ACC112 (cell line): ENCODE measurements at regions not wholly inside any gene's neighbourhood (a gene's known extent, or its start where the extent isn't known, plus 50 kb on each side); places are given as distances from the start of the nearest gene placed in this dataset.

ENCODE experiments used
- H2AFZ ChIP-seq: fragments of 200-600 bp; sonication (generic); one replicate; pipeline ENCODE4 v1.6.0; 2017; ENCODE audit warnings: antibody characterized with exemption, low read length; ENCODE audit not compliant: unreplicated experiment
- H3K27ac ChIP-seq: fragments of 200-600 bp; sonication (generic); 2 replicates; pipeline ENCODE4 v1.5.1; 2014; ENCODE audit warnings: low read depth, mild to moderate bottlenecking, antibody characterized with exemption, low read length, moderate library complexity
- H3K27me3 ChIP-seq: fragments of 200-600 bp; sonication (generic); 2 replicates; pipeline ENCODE4 v1.6.1; 2014; ENCODE audit warnings: mild to moderate bottlenecking, antibody characterized with exemption, low read length, moderate library complexity, mixed read lengths; ENCODE audit not compliant: insufficient read depth
- H3K36me3 ChIP-seq: fragments of 200-600 bp; sonication (generic); 2 replicates; pipeline ENCODE4 v1.6.1; 2016; ENCODE audit warnings: mild to moderate bottlenecking, antibody characterized with exemption, low read length, moderate library complexity, mixed read lengths; ENCODE audit not compliant: insufficient read depth
- H3K4me1 ChIP-seq: fragments of 200-600 bp; sonication (generic); one replicate; pipeline ENCODE4 v1.6.1; 2016; ENCODE audit warnings: low read length, mixed read lengths; ENCODE audit not compliant: insufficient read depth, unreplicated experiment, control insufficient read depth
- H3K4me3 ChIP-seq: fragments of 200-600 bp; sonication (generic); 2 replicates; pipeline ENCODE4 v1.5.1; 2014; ENCODE audit warnings: mild to moderate bottlenecking, low read depth, low read length
- H3K79me2 ChIP-seq: fragments of 200-600 bp; sonication (generic); one replicate; pipeline ENCODE4 v1.6.0; 2016; ENCODE audit warnings: low read length; ENCODE audit not compliant: control insufficient read depth, unreplicated experiment, insufficient read depth

DNA sequence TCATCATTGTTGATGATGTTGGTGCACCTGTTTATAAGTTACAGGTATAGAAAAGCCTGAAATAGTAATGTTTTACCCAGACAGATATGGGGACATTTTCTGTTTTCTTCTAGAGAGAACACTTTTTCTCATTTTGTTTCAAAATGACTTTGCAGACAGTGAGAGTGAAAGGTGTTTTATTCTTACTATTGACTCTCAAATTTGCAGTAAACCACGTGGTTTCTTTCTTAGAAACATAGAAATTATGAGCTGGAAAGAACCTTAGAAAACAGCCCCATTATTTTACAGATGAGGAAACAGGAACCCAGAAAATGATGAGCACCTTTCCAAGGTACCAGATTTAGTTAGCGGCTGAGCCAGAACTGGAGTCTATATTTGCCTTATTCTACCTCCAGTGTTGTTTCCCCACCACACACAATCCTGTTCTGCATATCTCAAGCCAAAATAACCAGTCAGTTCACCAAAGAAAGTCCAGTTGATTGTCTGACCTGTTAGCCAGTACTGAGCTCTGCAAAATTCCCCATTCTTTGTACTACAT is 138.9 kb upstream of the AHR start:
- Histone ChIP-seq H3K27ac (no peak overlapping the region), H3K79me2 (no peaks in the 10 kb centered on the region), H3K4me1 (no peaks in the 10 kb centered on the region), H3K36me3 (no peaks in the 10 kb centered on the region), H3K27me3 (no peaks in the 10 kb centered on the region), H2AFZ (no peak overlapping the region), H3K4me3 (no peak overlapping the region)

DNA sequence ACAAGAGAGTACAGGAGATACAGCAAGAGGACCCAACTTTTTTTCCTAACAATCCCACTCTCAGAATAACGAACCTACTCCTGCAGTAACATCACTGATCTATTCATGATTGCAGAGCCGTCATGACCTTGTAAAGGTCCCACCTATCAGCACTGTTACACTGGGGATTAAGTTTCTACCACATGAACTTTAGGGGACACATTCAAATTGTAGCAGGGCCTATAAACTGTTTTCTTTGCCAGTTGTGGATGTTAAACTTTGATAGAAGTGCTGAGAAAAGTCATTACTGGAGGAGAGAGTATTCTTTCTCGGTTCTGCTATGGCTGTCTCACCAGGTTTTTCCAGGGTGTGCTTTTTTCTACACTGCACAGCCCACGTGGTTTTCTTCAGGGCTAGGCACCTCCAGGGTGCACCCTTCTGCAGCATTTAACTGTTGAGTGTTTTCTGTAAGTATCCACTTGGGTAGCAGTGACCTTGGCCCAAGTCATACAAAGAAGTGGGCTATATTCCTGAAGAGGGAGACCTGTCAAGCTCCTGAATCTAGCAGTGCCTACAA is 131.6 kb upstream of the AHR start:
- Histone ChIP-seq H2AFZ (no peak overlapping the region), H3K36me3 (no peaks in the 10 kb centered on the region), H3K4me1 (no peaks in the 10 kb centered on the region), H3K4me3 (no peak overlapping the region), H3K79me2 (no peaks in the 10 kb centered on the region), H3K27me3 (no peaks in the 10 kb centered on the region), H3K27ac (no peak overlapping the region)

DNA sequence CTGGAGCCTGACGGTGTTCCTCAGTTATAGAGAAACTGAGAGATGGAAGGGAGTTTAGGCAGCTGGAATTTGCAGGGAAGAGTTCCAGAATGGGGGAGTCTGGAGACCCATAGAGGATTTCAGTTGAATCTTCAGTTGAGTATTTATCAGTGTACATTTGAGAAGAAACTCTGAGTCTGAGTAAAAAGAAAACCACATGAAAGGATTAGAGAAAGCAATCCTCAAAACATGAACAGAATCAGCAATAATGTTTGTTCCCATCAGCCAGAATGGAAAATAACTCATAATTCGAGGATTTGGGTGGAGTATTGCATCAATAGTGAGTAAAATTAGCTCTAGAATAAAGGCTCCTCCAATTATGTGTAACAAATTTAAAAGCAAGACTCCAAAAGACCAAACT is 130.0 kb upstream of the AHR start:
- H3K36me3 ChIP-seq: no peaks in the 10 kb centered on the region
- H2AFZ ChIP-seq: no peak overlapping the region
- no peaks in the 10 kb centered on the region for H3K79me2 ChIP-seq
- no peaks in the 10 kb centered on the region for H3K4me1 ChIP-seq
- no peaks in the 10 kb centered on the region for H3K27me3 ChIP-seq
- no peak overlapping the region for H3K4me3 ChIP-seq
- H3K27ac ChIP-seq: no peak overlapping the region

DNA sequence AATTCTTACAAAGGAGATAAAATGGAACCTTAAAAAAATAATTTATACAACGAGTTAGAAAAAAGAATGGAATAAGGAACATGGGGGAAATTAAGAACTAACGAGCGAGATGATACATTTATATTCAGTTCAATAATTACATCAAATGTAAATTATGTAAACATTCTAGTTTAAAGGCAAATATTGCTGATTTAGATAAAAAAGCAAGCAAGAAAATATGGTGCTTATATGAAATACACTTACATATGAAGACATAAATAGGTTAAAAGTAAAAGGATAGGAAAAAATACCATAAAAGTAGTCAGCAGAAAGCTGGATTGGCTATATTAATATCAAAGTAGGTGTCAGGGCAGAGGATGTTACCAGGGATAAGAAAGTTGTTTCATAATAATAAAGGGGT is 127.0 kb upstream of the AHR start:
- H3K27me3 ChIP-seq: no peaks in the 10 kb centered on the region
- H3K36me3 ChIP-seq: no peaks in the 10 kb centered on the region
- no peak overlapping the region for H2AFZ ChIP-seq
- H3K4me1 ChIP-seq: no peaks in the 10 kb centered on the region
- no peak overlapping the region for H3K4me3 ChIP-seq
- H3K27ac ChIP-seq: no peak overlapping the region
- no peaks in the 10 kb centered on the region for H3K79me2 ChIP-seq

DNA sequence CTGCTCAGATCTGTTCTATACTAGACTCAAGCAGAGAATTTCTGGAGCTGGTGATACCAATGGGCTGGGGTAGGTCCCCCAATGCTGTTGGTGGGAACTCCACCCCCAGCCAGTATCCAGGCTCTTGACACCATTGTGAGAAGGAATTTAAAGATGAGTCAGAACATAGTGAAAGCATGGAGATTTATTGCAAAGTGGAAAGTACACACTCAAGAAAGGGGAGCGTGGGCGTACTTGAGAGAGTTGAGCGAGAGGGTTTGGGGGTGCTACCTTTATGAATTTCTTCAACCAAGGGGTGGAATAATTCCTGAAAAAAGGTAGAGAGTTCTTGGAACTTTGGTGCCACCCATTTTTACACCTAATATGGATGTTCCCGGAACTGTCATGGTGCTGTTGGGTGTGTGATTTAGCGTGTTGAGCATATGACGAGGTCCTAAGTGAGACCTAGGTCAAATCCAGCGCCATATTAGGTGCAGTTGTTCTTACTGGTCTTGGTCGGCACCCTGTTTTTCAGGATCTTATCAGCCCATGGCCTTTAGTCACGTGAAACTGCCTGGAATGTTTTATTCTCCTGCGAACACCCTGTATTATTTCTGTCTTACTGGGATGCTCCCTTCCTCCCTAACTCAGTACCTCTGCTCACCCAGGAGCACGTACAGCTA is 122.0 kb upstream of the AHR start:
- Histone ChIP-seq H3K4me1 (no peaks in the 10 kb centered on the region), H3K27me3 (no peaks in the 10 kb centered on the region), H3K4me3 (no peak overlapping the region), H3K79me2 (no peaks in the 10 kb centered on the region), H2AFZ (no peak overlapping the region), H3K27ac (no peak overlapping the region), H3K36me3 (no peaks in the 10 kb centered on the region)

DNA sequence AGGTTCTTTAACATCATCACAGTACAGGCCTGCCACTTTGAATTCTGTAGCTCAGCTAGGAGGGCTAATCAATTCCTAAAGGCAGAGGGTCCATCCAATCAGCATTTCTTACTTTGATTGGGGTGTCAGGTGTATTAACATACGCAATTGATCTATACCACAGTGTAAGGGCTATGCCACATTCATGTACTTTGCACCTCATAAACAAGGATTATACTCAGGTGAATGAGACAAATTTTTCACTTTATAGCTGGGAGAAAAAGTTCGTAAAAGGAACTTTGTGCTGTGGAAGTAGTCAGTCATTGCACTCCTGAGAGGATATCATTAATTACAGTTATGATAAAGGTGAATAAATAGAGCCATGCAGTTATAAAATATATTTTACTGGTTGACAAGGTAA is 119.9 kb upstream of the AHR start:
- H3K79me2 ChIP-seq: no peaks in the 10 kb centered on the region
- no peak overlapping the region for H3K4me3 ChIP-seq
- H3K27ac ChIP-seq: no peak overlapping the region
- H3K4me1 ChIP-seq: peaks cover 1% of the 10 kb centered on the region
- H3K36me3 ChIP-seq: no peaks in the 10 kb centered on the region
- H3K27me3 ChIP-seq: no peaks in the 10 kb centered on the region
- no peak overlapping the region for H2AFZ ChIP-seq

DNA sequence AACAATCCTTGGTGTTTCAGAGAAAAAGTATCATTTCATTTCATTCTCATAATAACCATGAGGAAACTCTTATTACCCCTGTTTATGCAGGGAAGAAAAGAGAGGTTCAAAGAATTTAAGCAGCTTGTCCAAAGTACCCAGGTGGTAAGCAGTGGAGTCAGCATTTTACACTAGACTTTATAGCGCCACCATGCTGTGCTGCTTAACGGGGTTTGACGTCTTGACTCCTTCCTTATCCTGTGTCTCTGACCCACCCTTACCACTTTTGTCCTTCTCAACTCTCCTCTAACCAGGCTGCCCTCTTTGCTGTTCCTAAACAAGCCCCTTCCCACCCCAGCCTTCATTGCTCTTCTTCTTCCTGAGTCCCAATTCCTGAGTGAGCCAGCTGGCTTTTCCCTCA is 117.0 kb upstream of the AHR start:
- H3K36me3 ChIP-seq: no peaks in the 10 kb centered on the region

DNA sequence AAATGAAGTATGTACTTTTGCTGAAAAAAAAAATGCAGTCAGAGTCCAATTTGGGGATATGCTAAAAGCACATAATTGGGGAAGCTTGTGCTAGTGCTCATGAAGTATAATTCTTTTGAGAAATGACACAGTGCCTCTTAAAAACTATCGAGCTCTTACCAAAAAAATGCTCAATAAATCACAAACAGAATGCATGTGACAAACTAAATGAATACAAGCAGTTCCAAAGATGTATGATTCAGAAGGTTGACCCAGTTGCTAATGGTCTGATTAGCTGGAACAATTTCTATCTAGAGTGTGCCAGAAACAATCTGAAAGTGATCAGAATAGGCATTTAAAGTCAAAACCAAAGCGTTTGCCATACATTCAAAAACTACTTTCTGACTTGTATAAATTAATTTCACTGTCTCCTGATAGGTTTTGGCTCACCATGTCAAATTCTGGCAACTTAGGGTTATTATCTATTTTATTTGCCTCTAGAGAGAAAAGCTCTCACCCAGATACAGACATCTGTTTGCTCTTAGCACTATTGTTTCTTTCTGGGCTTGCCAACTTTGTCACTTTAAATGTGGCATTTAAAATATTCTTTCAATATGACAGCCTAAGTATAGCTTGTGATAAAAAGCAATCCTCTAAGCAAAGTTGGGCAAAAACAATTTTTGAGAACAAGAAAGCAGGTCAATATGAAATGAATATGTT is 114.7 kb upstream of the AHR start:
- Histone ChIP-seq H2AFZ (peak overlapping the region; percentile 61), H3K27me3 (no peaks in the 10 kb centered on the region), H3K4me1 (peaks cover 28% of the 10 kb centered on the region), H3K27ac (0 out of 2 replicates have a peak overlapping the region, but pooled peaks have one; percentile 10), H3K36me3 (no peaks in the 10 kb centered on the region), H3K4me3 (peak overlapping the region; percentile 25; the same call in 1 of the 2 replicates), H3K79me2 (no peaks in the 10 kb centered on the region)

More for the DNA sequence above, 117.0 kb upstream of the AHR start:
- Histone ChIP-seq H3K27ac (no peak overlapping the region), H3K4me1 (peaks cover 28% of the 10 kb centered on the region), H3K79me2 (no peaks in the 10 kb centered on the region), H3K27me3 (no peaks in the 10 kb centered on the region), H2AFZ (no peak overlapping the region), H3K4me3 (no peak overlapping the region)

DNA sequence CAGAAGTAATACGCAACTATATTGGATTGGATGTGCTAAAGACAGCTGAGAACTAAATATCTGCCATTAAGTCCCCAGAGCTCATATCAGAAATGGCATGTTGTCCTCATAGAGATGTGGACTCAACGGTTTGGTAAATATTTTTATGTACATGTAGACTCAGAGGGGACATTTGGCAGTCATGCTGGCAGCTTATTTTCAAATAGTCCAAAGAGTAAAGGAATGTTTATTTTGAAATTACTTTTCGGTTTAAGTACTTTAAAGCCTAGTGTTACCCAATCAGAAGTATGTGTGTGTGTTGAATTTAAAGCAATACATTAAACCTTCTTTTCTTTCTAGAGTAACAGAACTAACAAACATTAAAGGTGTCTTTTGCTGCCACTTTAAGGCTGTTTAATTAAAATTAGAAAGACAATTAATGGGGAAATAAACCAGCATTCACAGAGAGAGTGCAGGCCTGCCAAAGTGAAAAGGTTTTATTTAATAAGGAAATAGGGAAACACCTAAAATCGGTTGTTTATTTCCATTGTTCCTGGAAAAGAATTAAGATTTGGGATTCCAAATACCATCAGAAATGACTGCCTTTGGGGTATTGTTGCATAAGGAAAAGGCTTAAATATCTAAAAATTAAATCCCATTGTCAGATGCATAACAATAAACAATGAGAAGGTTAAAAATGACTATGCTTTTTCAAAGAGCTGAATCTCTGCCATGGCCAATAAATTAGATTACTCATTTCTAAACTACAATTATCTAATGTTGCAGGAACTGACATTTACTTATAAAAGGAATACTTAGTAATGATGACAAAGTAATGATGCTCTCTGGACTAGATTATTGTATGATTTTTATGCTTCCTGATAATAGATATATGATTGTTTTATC is 113.4 kb upstream of the AHR start:
- H3K4me3 ChIP-seq: no peak overlapping the region
- peaks cover 28% of the 10 kb centered on the region for H3K4me1 ChIP-seq
- peak overlapping the region; percentile 25; the same call in 1 of the 2 replicates for H3K27ac ChIP-seq
- H2AFZ ChIP-seq: peak overlapping the region; percentile 0
- no peaks in the 10 kb centered on the region for H3K27me3 ChIP-seq
- H3K79me2 ChIP-seq: no peaks in the 10 kb centered on the region
- no peaks in the 10 kb centered on the region for H3K36me3 ChIP-seq

DNA sequence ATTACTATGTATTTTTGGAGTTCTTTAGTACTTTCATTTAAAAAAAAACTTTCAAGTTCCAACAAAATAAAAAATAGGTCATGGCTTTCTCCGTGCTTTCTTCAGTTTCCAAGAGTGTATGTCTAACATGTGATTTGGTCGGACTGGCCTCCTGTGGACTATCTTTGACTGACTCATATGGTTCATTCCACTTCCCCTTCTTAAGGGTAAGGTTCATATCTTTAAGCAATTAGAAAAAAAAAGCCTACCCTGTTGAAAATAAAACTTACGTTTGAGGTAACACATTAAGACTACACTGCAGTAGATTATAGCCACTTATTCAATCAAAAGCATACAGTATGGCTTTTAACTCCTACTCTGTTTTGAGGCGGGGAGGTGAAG is 112.8 kb upstream of the AHR start:
- Histone ChIP-seq H2AFZ (peak overlapping the region; percentile 2), H3K4me3 (no peak overlapping the region), H3K79me2 (no peaks in the 10 kb centered on the region), H3K36me3 (no peaks in the 10 kb centered on the region), H3K27ac (peak overlapping the region; percentile 25; the same call in 1 of the 2 replicates), H3K27me3 (no peaks in the 10 kb centered on the region), H3K4me1 (peaks cover 28% of the 10 kb centered on the region)
